ENCODE measurements at regions not wholly inside any gene's neighbourhood (a gene's known extent, or its start where the extent isn't known, plus 50 kb on each side); places are given as distances from the start of the nearest gene placed in this dataset.

DNA sequence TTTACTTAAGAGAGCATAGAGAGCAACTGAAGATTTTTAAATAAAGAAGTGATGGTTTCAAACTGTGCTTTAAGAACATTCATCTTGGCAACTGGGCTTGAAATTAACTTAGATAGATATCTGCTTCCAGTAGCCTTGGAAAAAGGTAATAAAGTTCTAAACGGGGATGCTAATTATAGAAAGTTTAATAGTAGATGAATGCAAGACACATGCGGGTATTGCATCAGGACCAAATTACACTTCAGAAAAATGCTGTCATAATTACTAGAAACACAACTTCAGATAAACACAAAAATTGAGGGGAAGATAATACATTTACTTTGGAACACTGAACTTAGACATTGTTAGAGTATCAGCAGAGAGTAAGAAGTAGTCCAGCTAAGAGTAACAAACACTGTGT lies 227.7 kb upstream of the SNX2 start:
- TF ChIP-seq CTCF (IDR thresholded peaks at IDR 0.05 in 2 of 3, conservative IDR thresholded peaks at IDR 0.05 in 1 of 3; ENCODE audit: borderline replicate concordance in 1 of 3, insufficient read depth in 1 of 3, low read depth in 2 of 3, low read length in 2 of 3), result no peak
- no peak for TF ChIP-seq POLR2A (IDR thresholded peaks at IDR 0.05; ENCODE audit: borderline replicate concordance, extremely low read depth, insufficient read depth, insufficient read length)
- no peak for TF ChIP-seq REST (IDR thresholded peaks at IDR 0.05; ENCODE audit: low read depth)
